ENCODE measurements at regions not wholly inside any gene's neighbourhood (a gene's known extent, or its start where the extent isn't known, plus 50 kb on each side); places are given as distances from the start of the nearest gene placed in this dataset.

GRCh38 chr3:117489663-117490079 is 780.1 kb downstream of the TUSC7 start:
- no peak for TF ChIP-seq POLR2A (IDR thresholded peaks at IDR 0.05; ENCODE audit: low read length)
- no peak for TF ChIP-seq GATA1 (IDR thresholded peaks at IDR 0.05; ENCODE audit: low read depth, low read length)
